NT2/D1 (cell line): ENCODE measurements at regions not wholly inside any gene's neighbourhood (a gene's known extent, or its start where the extent isn't known, plus 50 kb on each side); places are given as distances from the start of the nearest gene placed in this dataset.

Experiments
- SUZ12 ChIP-seq: IDR thresholded peaks from 2 replicates; pipeline ENCODE4 v1.6.1; 2011; ENCODE audit not compliant: insufficient read length, insufficient read depth; ENCODE audit errors: extremely low read depth
- YY1 ChIP-seq: IDR thresholded peaks from 2 replicates; pipeline ENCODE4 v1.6.1; 2011; ENCODE audit not compliant: insufficient read length, insufficient read depth

- TF ChIP-seq YY1 (no peak), SUZ12 (no peak)
Measured at GRCh38 chr2:175304541-175304940, 123.0 kb upstream of the ATP5MC3 start.
